ENCODE measurements at regions not wholly inside any gene's neighbourhood (a gene's known extent, or its start where the extent isn't known, plus 50 kb on each side); places are given as distances from the start of the nearest gene placed in this dataset.

GRCh38 chr12:73158341-73158740, 886.2 kb downstream of the TRHDE start:
- Histone ChIP-seq H3K9me3 (no peaks in the 10 kb centered on the region), H3K36me3 (no peaks in the 10 kb centered on the region), H3K27ac (no peak overlapping the region), H3K27me3 (no peaks in the 10 kb centered on the region), H3K4me1 (no peaks in the 10 kb centered on the region), H3K4me3 (no peak overlapping the region)
- no peak for DNase-seq (ENCODE audit: low spot score in 2 of 2)
- TF ChIP-seq POLR2A (IDR thresholded peaks at IDR 0.05), result no peak
- no peak for TF ChIP-seq CTCF (IDR thresholded peaks at IDR 0.05)
- no peak for TF ChIP-seq EP300 (IDR thresholded peaks at IDR 0.05)

DNA sequence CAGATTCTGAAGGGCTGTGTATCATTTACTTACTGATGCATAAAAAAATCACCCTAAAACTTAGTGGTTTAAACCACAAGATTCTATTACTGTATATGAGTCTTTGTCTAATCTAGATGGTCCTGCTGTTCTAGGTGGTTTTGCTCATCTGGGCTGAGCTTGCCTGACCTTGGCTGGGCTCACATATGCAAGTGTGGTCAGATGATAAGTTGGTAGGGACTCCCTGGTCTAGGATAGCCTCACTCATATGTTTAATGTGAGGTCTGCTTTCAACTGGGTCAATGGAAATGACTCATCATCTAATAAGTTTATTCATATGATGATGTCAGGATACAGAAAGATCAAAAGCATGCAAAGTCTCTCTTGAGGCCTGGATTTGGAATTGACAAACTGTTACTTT, 887.8 kb downstream of the TRHDE start:
- H3K27me3 ChIP-seq, result no peaks in the 10 kb centered on the region
- H3K4me1 ChIP-seq, result no peaks in the 10 kb centered on the region
- TF ChIP-seq CTCF (IDR thresholded peaks at IDR 0.05) (no peak), POLR2A (IDR thresholded peaks at IDR 0.05) (no peak), EP300 (IDR thresholded peaks at IDR 0.05) (no peak)
- no peak for DNase-seq (ENCODE audit: low spot score in 2 of 2)
- no peaks in the 10 kb centered on the region for H3K9me3 ChIP-seq
- H3K27ac ChIP-seq, result no peak overlapping the region
- H3K36me3 ChIP-seq, result no peaks in the 10 kb centered on the region
- H3K4me3 ChIP-seq, result no peak overlapping the region

DNA sequence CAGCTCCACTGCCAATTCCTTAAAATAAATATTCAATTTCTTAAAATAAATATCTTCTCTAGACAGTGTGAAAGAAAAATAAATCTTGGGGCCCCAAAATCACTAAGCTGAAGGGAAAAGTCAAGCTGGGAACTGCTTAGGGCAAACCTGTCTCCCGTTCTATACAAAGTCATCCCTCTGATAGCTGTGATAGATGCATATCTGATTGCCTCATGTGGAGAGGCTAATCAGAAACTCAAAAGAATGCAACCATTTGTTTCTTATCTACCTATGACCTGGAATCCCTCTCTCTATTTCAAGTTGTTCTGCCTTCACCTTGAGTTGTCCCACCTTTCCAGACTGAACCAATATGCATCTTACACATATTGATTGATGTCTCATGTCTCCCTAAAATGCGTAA, 889.8 kb downstream of the TRHDE start:
- H3K9me3 ChIP-seq, result no peaks in the 10 kb centered on the region
- DNase-seq (ENCODE audit: low spot score in 2 of 2), result no peak
- WGBS, 2 donors, result 84% methylated on average over 2 of the region's 2 CpGs
- no peaks in the 10 kb centered on the region for H3K36me3 ChIP-seq
- no peak overlapping the region for H3K27ac ChIP-seq
- H3K4me3 ChIP-seq, result no peak overlapping the region
- H3K27me3 ChIP-seq, result no peaks in the 10 kb centered on the region
- no peaks in the 10 kb centered on the region for H3K4me1 ChIP-seq
- TF ChIP-seq POLR2A (IDR thresholded peaks at IDR 0.05) (no peak), EP300 (IDR thresholded peaks at IDR 0.05) (no peak), CTCF (IDR thresholded peaks at IDR 0.05) (no peak)

DNA sequence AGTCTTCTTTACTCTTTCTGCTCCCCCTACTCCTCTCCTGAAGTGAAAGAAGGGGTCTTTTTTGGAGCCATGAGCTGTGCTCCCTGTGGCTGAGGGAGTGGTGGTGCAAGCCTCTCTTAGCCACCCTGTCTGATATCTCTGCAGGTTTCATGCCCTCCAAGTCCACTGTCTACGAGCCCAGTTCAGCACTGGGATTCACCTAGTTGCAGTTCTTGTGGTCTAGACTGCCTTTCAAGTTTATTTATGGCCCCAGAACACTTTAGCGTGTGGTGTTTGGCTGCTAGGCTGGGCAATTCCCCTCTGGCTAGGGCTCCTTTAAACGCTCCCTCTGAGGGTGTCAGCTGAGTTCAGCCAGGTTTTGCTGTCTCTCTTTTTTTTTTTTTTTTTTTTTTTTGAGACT, 908.6 kb downstream of the TRHDE start:
- no peak for DNase-seq (ENCODE audit: low spot score in 2 of 2)
- Histone ChIP-seq H3K36me3 (no peaks in the 10 kb centered on the region), H3K27ac (no peak overlapping the region), H3K27me3 (no peaks in the 10 kb centered on the region), H3K4me1 (no peaks in the 10 kb centered on the region), H3K9me3 (peaks cover 0 to 17% (median 4%) of the 10 kb centered on the region in 4 donors), H3K4me3 (no peak overlapping the region)
- no peak for TF ChIP-seq POLR2A (IDR thresholded peaks at IDR 0.05)
- TF ChIP-seq EP300 (IDR thresholded peaks at IDR 0.05), result no peak
- no peak for TF ChIP-seq CTCF (IDR thresholded peaks at IDR 0.05)
- WGBS, 2 donors, result 47 to 50% methylated on average over 3 of the region's 3 CpGs

DNA sequence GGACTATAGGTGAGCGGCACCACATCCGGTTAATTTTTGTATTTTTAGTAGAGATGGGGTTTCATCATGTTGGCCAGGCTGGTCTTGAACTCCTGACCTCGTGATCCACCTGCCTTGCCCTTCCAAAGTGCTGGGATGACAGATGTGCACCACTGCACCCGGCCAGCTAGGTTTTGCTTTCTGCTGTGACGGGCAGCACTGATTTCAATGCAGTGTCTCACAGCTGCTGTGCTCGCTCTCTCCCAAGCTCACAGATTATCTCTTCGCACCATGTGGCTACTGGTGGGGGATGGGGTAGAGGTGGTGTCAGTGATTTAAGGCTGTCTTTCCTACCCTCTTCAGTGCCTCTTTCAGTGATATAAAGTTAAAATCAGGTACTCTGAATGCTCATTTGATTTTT, 909.1 kb downstream of the TRHDE start:
- Histone ChIP-seq H3K27ac (no peak overlapping the region), H3K4me1 (no peaks in the 10 kb centered on the region), H3K4me3 (no peak overlapping the region), H3K36me3 (no peaks in the 10 kb centered on the region), H3K27me3 (no peaks in the 10 kb centered on the region), H3K9me3 (peaks cover 0 to 22% (median 4%) of the 10 kb centered on the region in 4 donors)
- DNase-seq (ENCODE audit: low spot score in 2 of 2), result no peak
- TF ChIP-seq POLR2A (IDR thresholded peaks at IDR 0.05) (no peak), EP300 (IDR thresholded peaks at IDR 0.05) (no peak), CTCF (IDR thresholded peaks at IDR 0.05) (no peak)
- whole genome bisulfite sequencing, 2 donors, result 67 to 86% methylated on average over 7 of the region's 7 CpGs

Measured in tibial nerve (tissue), 4 donors.